GM12864 (cell line): ENCODE measurements at regions not wholly inside any gene's neighbourhood (a gene's known extent, or its start where the extent isn't known, plus 50 kb on each side); places are given as distances from the start of the nearest gene placed in this dataset.

ENCODE experiments used
- DNase-seq: peaks from one replicate; pipeline ENCODE4 v3.0.0-alpha.2; 2011; ENCODE audit warnings: low read depth
- H3K4me3 ChIP-seq: 2 replicates; pipeline ENCODE4 v1.5.1; 2011; ENCODE audit warnings: mild to moderate bottlenecking, low read depth, low read length, control low read depth
- CTCF ChIP-seq: IDR thresholded peaks from 2 replicates; pipeline ENCODE4 v1.5.1; 2011; ENCODE audit warnings: low read depth, mild to moderate bottlenecking, moderate library complexity, low read length, control low read depth, inconsistent platforms; ENCODE audit errors: missing control alignments

GRCh38 chr10:2173327-2173726 is 436.0 kb upstream of the ADARB2 start:
- no peak for DNase-seq
- no peak overlapping the region for H3K4me3 ChIP-seq
- TF ChIP-seq CTCF = no peak

DNA sequence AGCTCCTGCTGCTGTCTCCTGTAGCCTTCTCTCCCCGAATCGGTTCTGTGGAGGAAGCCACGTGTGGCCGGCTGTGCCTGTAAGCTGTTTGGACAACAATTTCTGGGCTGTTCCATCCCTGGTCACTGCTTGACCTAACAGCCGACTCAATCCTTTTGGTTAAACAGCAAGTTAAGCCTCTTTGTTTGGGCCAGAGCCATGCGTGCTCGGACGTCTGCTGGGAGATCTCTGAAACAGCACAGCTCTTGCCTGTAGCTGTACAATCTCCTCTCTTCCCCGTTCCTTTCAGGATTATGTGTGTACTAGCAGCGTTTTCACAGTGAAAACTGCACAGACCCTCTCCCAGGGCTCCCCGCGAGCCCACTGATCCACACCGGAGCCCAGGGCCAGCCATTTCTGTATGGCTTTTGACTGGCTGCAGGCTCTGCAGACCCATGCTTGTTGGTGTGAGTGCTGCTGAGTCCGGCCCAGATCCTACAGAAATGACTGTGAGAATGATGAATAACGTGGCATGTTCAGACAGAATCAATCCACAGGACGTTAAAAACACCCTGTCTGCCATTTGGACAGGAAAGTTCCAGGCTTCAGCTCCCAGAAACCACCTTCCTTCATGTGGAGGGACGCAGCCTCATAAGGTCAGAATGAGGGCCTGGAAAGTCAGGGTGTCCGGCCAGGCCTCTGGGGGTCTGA is 428.6 kb upstream of the ADARB2 start:
- DNase-seq = no peak
- H3K4me3 ChIP-seq = no peak overlapping the region
- no peak for TF ChIP-seq CTCF

GRCh38 chr10:2150288-2150687 is 413.0 kb upstream of the ADARB2 start:
- no peak overlapping the region for H3K4me3 ChIP-seq
- no peak for DNase-seq
- TF ChIP-seq CTCF = no peak

GRCh38 chr10:2145926-2146478 is 408.7 kb upstream of the ADARB2 start:
- no peak overlapping the region for H3K4me3 ChIP-seq
- no peak for DNase-seq
- TF ChIP-seq CTCF = no peak

DNA sequence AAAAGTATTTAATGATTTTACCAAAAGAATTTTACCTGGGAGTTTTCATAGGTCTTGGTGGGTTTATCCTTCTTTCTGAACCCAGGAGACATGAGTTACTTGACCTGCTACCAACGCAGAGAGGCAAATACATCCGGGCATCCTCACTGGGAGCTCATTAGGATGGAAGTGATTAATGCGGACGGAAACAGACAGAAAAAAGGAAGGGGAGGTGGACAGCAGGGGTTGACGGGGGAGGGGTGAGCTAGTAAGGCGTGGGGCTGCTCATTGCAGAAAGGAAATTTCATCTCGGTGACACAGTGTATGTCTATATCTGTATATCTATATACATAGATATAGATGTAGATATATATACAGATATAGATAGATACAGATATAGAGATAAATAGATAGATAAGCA is 408.2 kb upstream of the ADARB2 start:
- H3K4me3 ChIP-seq = no peak overlapping the region
- DNase-seq = no peak
- no peak for TF ChIP-seq CTCF

DNA sequence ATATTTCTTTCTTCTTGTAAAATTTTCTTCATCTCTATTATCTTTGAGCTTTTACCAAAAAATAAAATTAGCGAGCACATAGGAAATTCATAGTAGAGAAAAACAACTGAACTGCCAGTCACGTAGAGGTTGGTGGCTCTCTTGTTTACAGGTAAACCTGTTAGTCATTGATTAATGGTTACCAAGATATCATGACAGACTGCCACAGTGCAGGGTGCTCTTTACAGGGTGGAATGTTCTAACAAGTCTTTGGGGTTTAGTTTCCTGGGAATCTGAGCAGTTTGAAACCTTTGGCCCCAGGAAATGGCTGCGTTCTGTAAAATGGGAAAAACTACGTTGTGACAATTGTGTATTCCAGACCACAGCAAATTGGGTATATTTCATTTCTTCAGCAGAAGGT is 407.3 kb upstream of the ADARB2 start:
- H3K4me3 ChIP-seq = no peak overlapping the region
- no peak for TF ChIP-seq CTCF
- no peak for DNase-seq

GRCh38 chr10:2143213-2143835 is 406.0 kb upstream of the ADARB2 start:
- H3K4me3 ChIP-seq = no peak overlapping the region
- no peak for TF ChIP-seq CTCF
- no peak for DNase-seq
